ENCODE measurements at regions not wholly inside any gene's neighbourhood (a gene's known extent, or its start where the extent isn't known, plus 50 kb on each side); places are given as distances from the start of the nearest gene placed in this dataset.
"Not testable (repeated sequence)": the region's sequence is repeated elsewhere in the genome, so short reads cannot be mapped to it uniquely, and the experiment has no call there.

- not testable (repeated sequence) for TF ChIP-seq CTCF, POLR2A (IDR thresholded peaks at IDR 0.05)
Observed at GRCh38 chr15:25174149-25174548, 219.4 kb downstream of the SNRPN start.
